ENCODE measurements at regions not wholly inside any gene's neighbourhood (a gene's known extent, or its start where the extent isn't known, plus 50 kb on each side); places are given as distances from the start of the nearest gene placed in this dataset.

- no peak for TF ChIP-seq POLR2AphosphoS5 (IDR thresholded peaks at IDR 0.05; ENCODE audit: low read depth, low read length)
- no peak for TF ChIP-seq TAF1 (IDR thresholded peaks at IDR 0.05; ENCODE audit: low read depth, low read length)
- no peak for TF ChIP-seq POLR2A (IDR thresholded peaks at IDR 0.05; ENCODE audit: low read depth, low read length)
- no peak for TF ChIP-seq POU2F2 (IDR thresholded peaks at IDR 0.05; ENCODE audit: low read depth, low read length)
- no peak for TF ChIP-seq PAX5 (IDR thresholded peaks at IDR 0.05; ENCODE audit: insufficient read depth, low read length, severe bottlenecking)
These were observed 279.7 kb upstream of the KLF14 start for GRCh38 chr7:131013716-131014115.
